H1 (cell line): ENCODE measurements at regions not wholly inside any gene's neighbourhood (a gene's known extent, or its start where the extent isn't known, plus 50 kb on each side); places are given as distances from the start of the nearest gene placed in this dataset.

Experiments used
- CTCF ChIA-PET: fragments of 300-600 bp; sonication (Branson Sonifier 250); formaldehyde crosslinking; loops from one replicate; lab custom pipeline; 2021; ENCODE audit not compliant: partially characterized antibody; lab: Charles Lee
- POLR2A ChIA-PET: fragments of 300-600 bp; sonication (Branson Sonifier 250); formaldehyde crosslinking; loops from one replicate; lab custom pipeline; 2021; ENCODE audit warnings: inconsistent platforms; ENCODE audit not compliant: partially characterized antibody; lab: Charles Lee
- DNase-seq, 2 experiments: peaks; one replicate each; pipeline versions ENCODE4 v3.0.0 to v3.0.0-alpha.2; 2010 to 2022; ENCODE audit warnings: low spot score in 2 of 2, low read depth in 1 of 2, mixed read lengths in 1 of 2
- FAIRE-seq: peaks from 2 replicates; lab custom pipeline; 2011; peaks lifted over from hg19 to GRCh38; lab: Jason Lieb, UNC
- H2AFZ ChIP-seq: 2 replicates; pipeline ENCODE4 v1.8.1; 2012; ENCODE audit warnings: low read length, inconsistent platforms
- H2AK5ac ChIP-seq: 2 replicates; pipeline ENCODE4 v1.6.1; 2013; ENCODE audit warnings: low read depth, low read length
- H2BK120ac ChIP-seq: replicated peaks from 2 replicates; pipeline ENCODE3; 2013; ENCODE audit warnings: low read depth, low read length, inconsistent platforms
- H2BK12ac ChIP-seq: 2 replicates; pipeline ENCODE4 v1.6.1; 2013; ENCODE audit warnings: low read depth, low read length
- H2BK15ac ChIP-seq: 2 replicates; pipeline ENCODE4 v1.6.1; 2013; ENCODE audit warnings: low read length
- H2BK20ac ChIP-seq: 2 replicates; pipeline ENCODE4 v1.6.1; 2013; ENCODE audit warnings: low read length
- H2BK5ac ChIP-seq: 2 replicates; pipeline ENCODE4 v1.6.1; 2013; ENCODE audit warnings: low read depth, low read length
- H3K14ac ChIP-seq: 2 replicates; pipeline ENCODE4 v1.6.1; 2013; ENCODE audit warnings: inconsistent platforms; ENCODE audit not compliant: insufficient read length
- H3K18ac ChIP-seq: 2 replicates; pipeline ENCODE4 v1.6.1; 2013; ENCODE audit warnings: low read length; ENCODE audit errors: extremely low read depth
- H3K23ac ChIP-seq: 2 replicates; pipeline ENCODE4 v1.6.1; 2013; ENCODE audit warnings: inconsistent platforms; ENCODE audit not compliant: insufficient read length
- H3K23me2 ChIP-seq: 2 replicates; pipeline ENCODE4 v1.6.1; 2013; ENCODE audit warnings: low read depth, low read length
- H3K27ac ChIP-seq: 2 replicates; pipeline ENCODE4 v1.6.1; 2011; ENCODE audit warnings: low read depth, low read length, inconsistent platforms
- H3K27me3 ChIP-seq, 4 experiments: replicated peaks in 1 of 4; 1 replicate in 1 of 4; 2 replicates in 3 of 4; pipeline versions ENCODE4 v1.6.1 to v1.8.1; 2011 to 2013; ENCODE audit warnings: low read length in 3 of 4, mild to moderate bottlenecking in 3 of 4, inconsistent platforms in 2 of 4, mixed read lengths in 2 of 4, moderate library complexity in 1 of 4; ENCODE audit not compliant: control insufficient read depth in 3 of 4, insufficient read depth in 3 of 4; ENCODE audit errors: extremely low read depth in 1 of 4
- H3K36me3 ChIP-seq, 4 experiments: 2 replicates each; pipeline versions ENCODE4 v1.6.1 to v1.8.1; 2011 to 2013; ENCODE audit warnings: mild to moderate bottlenecking in 4 of 4, low read length in 3 of 4, moderate library complexity in 2 of 4, control low read depth in 1 of 4, inconsistent platforms in 1 of 4; ENCODE audit not compliant: insufficient read depth in 4 of 4, control insufficient read depth in 2 of 4
- H3K4ac ChIP-seq: replicated peaks from 2 replicates; pipeline ENCODE3; 2013; ENCODE audit warnings: low read length, low read depth, mixed read lengths, inconsistent platforms; ENCODE audit not compliant: insufficient read length
- H3K4me1 ChIP-seq, 4 experiments: replicated peaks in 1 of 4; 1 replicate in 1 of 4; 2 replicates in 3 of 4; pipeline versions ENCODE4 v1.6.1 to v1.8.1; 2011 to 2013; ENCODE audit warnings: low read length in 3 of 4, inconsistent platforms in 2 of 4, mixed read lengths in 1 of 4; ENCODE audit not compliant: insufficient read depth in 4 of 4, control insufficient read depth in 3 of 4
- H3K4me2 ChIP-seq, 2 experiments: 2 replicates each; pipeline versions ENCODE4 v1.6.1 to v1.8.1; 2011 to 2013; ENCODE audit warnings: low read depth in 2 of 2, low read length in 2 of 2, control low read depth in 1 of 2, inconsistent platforms in 1 of 2, mild to moderate bottlenecking in 1 of 2; ENCODE audit not compliant: insufficient read depth in 1 of 2
- H3K4me3 ChIP-seq, 4 experiments: fragments of 200-600, 300-600 bp in 1 of 4; sonication (generic), shearing (Covaris generic), sonication (Bioruptor Twin) in 1 of 4; 2 replicates each; pipeline versions ENCODE4 v1.5.1 to v1.8.1; 2011 to 2016; ENCODE audit warnings: low read length in 4 of 4, low read depth in 3 of 4, control low read depth in 2 of 4, inconsistent platforms in 2 of 4, mild to moderate bottlenecking in 2 of 4, mixed read lengths in 1 of 4, moderate library complexity in 1 of 4; ENCODE audit not compliant: insufficient read depth in 2 of 4; ENCODE audit errors: extremely low read depth in 1 of 4
- H3K56ac ChIP-seq: replicated peaks from 2 replicates; pipeline ENCODE3; 2013; ENCODE audit warnings: low read depth, mild to moderate bottlenecking, mixed read lengths, low read length, inconsistent platforms; ENCODE audit not compliant: insufficient read length
- H3K79me1 ChIP-seq: 2 replicates; pipeline ENCODE4 v1.6.1; 2013; ENCODE audit warnings: low read depth, low read length, control low read depth
- H3K79me2 ChIP-seq, 2 experiments: 2 replicates each; pipeline versions ENCODE4 v1.6.1 to v1.8.1; 2012 to 2013; ENCODE audit warnings: low read length in 2 of 2, mild to moderate bottlenecking in 2 of 2, inconsistent platforms in 1 of 2; ENCODE audit not compliant: insufficient read depth in 2 of 2, control insufficient read depth in 1 of 2
- H3K9ac ChIP-seq, 4 experiments: replicated peaks in 1 of 4; 1 replicate in 1 of 4; 2 replicates in 3 of 4; pipeline versions ENCODE4 v1.6.1 to v1.8.1; 2011 to 2013; ENCODE audit warnings: low read depth in 3 of 4, low read length in 3 of 4, control low read depth in 2 of 4, mild to moderate bottlenecking in 2 of 4, moderate library complexity in 2 of 4, inconsistent platforms in 1 of 4; ENCODE audit errors: extremely low read depth in 1 of 4
- H3K9me3 ChIP-seq, 2 experiments: 2 replicates each; pipeline versions ENCODE4 v1.6.1 to v1.8.1; 2012 to 2013; ENCODE audit warnings: mild to moderate bottlenecking in 2 of 2, moderate library complexity in 2 of 2, control low read depth in 1 of 2, inconsistent platforms in 1 of 2, low read depth in 1 of 2, low read length in 1 of 2, mixed read lengths in 1 of 2; ENCODE audit not compliant: insufficient read depth in 2 of 2
- H4K20me1 ChIP-seq, 2 experiments: replicated peaks in 1 of 2; 2 replicates each; pipeline versions ENCODE3 to v1.8.1; 2011 to 2013; ENCODE audit warnings: inconsistent platforms in 2 of 2, low read length in 2 of 2, mild to moderate bottlenecking in 1 of 2; ENCODE audit not compliant: insufficient read depth in 2 of 2, control insufficient read depth in 1 of 2
- H4K5ac ChIP-seq: 2 replicates; pipeline ENCODE4 v1.6.1; 2013; ENCODE audit warnings: low read length, low read depth, mixed read lengths, inconsistent platforms; ENCODE audit not compliant: insufficient read length
- H4K8ac ChIP-seq: 2 replicates; pipeline ENCODE4 v1.8.0; 2013; ENCODE audit warnings: mild to moderate bottlenecking, moderate library complexity, low read length, inconsistent platforms; ENCODE audit not compliant: insufficient read depth; ENCODE audit errors: extremely low read depth
- H4K91ac ChIP-seq: replicated peaks from 2 replicates; pipeline ENCODE3; 2013; ENCODE audit warnings: low read length, mixed read lengths, inconsistent platforms; ENCODE audit not compliant: insufficient read length
- ATF2 ChIP-seq: IDR thresholded peaks from 2 replicates; pipeline ENCODE4 v1.6.1; 2012; ENCODE audit warnings: low read length, inconsistent platforms
- ATF3 ChIP-seq: IDR thresholded peaks from 2 replicates; pipeline ENCODE4 v1.6.1; 2011; ENCODE audit warnings: low read depth, mild to moderate bottlenecking, low read length; ENCODE audit not compliant: insufficient read depth
- BCL11A ChIP-seq, 2 experiments: IDR thresholded peaks; one replicate each; pipeline ENCODE4 v1.6.1; 2011; ENCODE audit warnings: low read depth in 2 of 2, low read length in 2 of 2, mild to moderate bottlenecking in 2 of 2
- CBX8 ChIP-seq: fragments of 300-800, 300-1000 bp; sonication (generic); IDR thresholded peaks from 2 replicates; pipeline ENCODE4 v1.7.1; 2016; ENCODE audit warnings: low read depth, low read length, borderline replicate concordance
- E2F6 ChIP-seq: IDR thresholded peaks from 2 replicates; pipeline ENCODE4 v1.6.1; 2012; ENCODE audit warnings: inconsistent platforms
- MAX ChIP-seq: IDR thresholded peaks from 2 replicates; pipeline ENCODE4 v1.6.1; 2012; ENCODE audit warnings: inconsistent platforms
- NRF1 ChIP-seq: IDR thresholded peaks from 2 replicates; pipeline ENCODE4 v1.6.1; 2011; ENCODE audit warnings: mild to moderate bottlenecking, low read depth, low read length, improper control_type of control experiment
- RFX5 ChIP-seq: IDR thresholded peaks from 2 replicates; pipeline ENCODE4 v1.6.1; 2011; ENCODE audit warnings: low read depth, low read length, improper control_type of control experiment, borderline replicate concordance
- SIX5 ChIP-seq: IDR thresholded peaks from 2 replicates; pipeline ENCODE4 v1.6.1; 2011; ENCODE audit warnings: mild to moderate bottlenecking, low read depth, low read length
- SUZ12 ChIP-seq: fragments of 200-600 bp; sonication (generic); IDR thresholded peaks from 2 replicates; pipeline ENCODE4 v1.6.1; 2012; ENCODE audit warnings: mild to moderate bottlenecking, inconsistent platforms, low read length, moderate library complexity, mixed read lengths
- TBP ChIP-seq: IDR thresholded peaks from 2 replicates; pipeline ENCODE4 v1.6.1; 2011; ENCODE audit warnings: low read depth, low read length, improper control_type of control experiment
- whole genome bisulfite sequencing, 2 experiments: shearing (Covaris generic) in 1 of 2; methylation state at CpG; one replicate each; pipeline versions ENCODE4 v1.1.6 to v1.1.7; 2013 to 2015; ENCODE audit warnings: low lambda C conversion rate in 2 of 2, mixed read lengths in 2 of 2, inconsistent platforms in 1 of 2, low coverage in 1 of 2, missing lambda C conversion rate in 1 of 2; ENCODE audit not compliant: insufficient replicate concordance in 2 of 2, insufficient coverage in 1 of 2, insufficient read length in 1 of 2; ENCODE audit errors: extremely low coverage in 1 of 2, missing lambda C conversion rate in 1 of 2; 5-methylcytosine and 5-hydroxymethylcytosine counted together

GRCh38 chr7:12481722-12482121, 78.1 kb upstream of the VWDE start:
- Histone ChIP-seq H3K79me1 (no peaks in the 10 kb centered on the region), H4K91ac (no peak overlapping the region), H4K5ac (no peak overlapping the region), H3K27me3 (no peaks in the 10 kb centered on the region), H4K8ac (no peak overlapping the region), H3K23me2 (no peaks in the 10 kb centered on the region), H2AFZ (peak overlapping the region; percentile 66; the same call in 1 of the 2 replicates), H3K9ac (no peak overlapping the region), H4K20me1 (no peaks in the 10 kb centered on the region), H3K4me1 (peaks cover 0 to 2% (median 0%) of the 10 kb centered on the region in 4 experiments; a peak in 1 of 7 replicates), H2BK120ac (no peak overlapping the region), H3K56ac (no peak overlapping the region), H3K18ac (no peak overlapping the region), H2BK5ac (no peak overlapping the region), H2BK15ac (no peak overlapping the region), H3K14ac (no peak overlapping the region), H2BK20ac (no peak overlapping the region), H2AK5ac (no peak overlapping the region), H3K23ac (no peak overlapping the region), H3K4ac (no peak overlapping the region), H2BK12ac (no peak overlapping the region), H3K9me3 (no peaks in the 10 kb centered on the region), H3K36me3 (no peaks in the 10 kb centered on the region), H3K79me2 (no peaks in the 10 kb centered on the region), H3K4me2 (no peak overlapping the region), H3K4me3 (no peak overlapping the region), H3K27ac (no peak overlapping the region)
- no peak for DNase-seq
- CTCF ChIA-PET = interaction anchor here (1.0 to 2.4 kb wide), 2 partner anchors 9 to 13 kb away, joined by 4 to 8 read pairs; no protein-coding TSS in a partner anchor
- WGBS, 2 experiments = 89 to 100% methylated on average over 1 to 3 of the region's 3 CpGs
- no peak for FAIRE-seq
- POLR2A ChIA-PET = no interaction called here
- no peak for TF ChIP-seq BCL11A (IDR thresholded peaks at IDR 0.05; ENCODE audit: low read depth in 2 of 2, low read length in 2 of 2)
- TF ChIP-seq SIX5 = no peak
- no peak for TF ChIP-seq CBX8
- TF ChIP-seq E2F6 = no peak
- TF ChIP-seq TBP = no peak
- no peak for TF ChIP-seq RFX5
- no peak for TF ChIP-seq SUZ12
- no peak for TF ChIP-seq ATF2
- no peak for TF ChIP-seq MAX
- no peak for TF ChIP-seq ATF3
- TF ChIP-seq NRF1 = no peak
